Lower lobe of right lung (tissue), 2 donors: ENCODE measurements at regions not wholly inside any gene's neighbourhood (a gene's known extent, or its start where the extent isn't known, plus 50 kb on each side); places are given as distances from the start of the nearest gene placed in this dataset.

Experiments used
- ATAC-seq, 2 donors: fragments of 200-7000 bp; cut with Tn5 transposase; one replicate each; pipeline ENCODE4 v1.9.1; 2020 to 2022; ENCODE audit warnings: mild to moderate bottlenecking in 2 of 2, moderate library complexity in 2 of 2
- DNase-seq: peaks from one replicate; pipeline ENCODE4 v3.0.0-alpha.2; 2020
- H3K27ac ChIP-seq: fragments of 200-600 bp; one replicate; pipeline ENCODE4 v1.8.0; 2022
- H3K27me3 ChIP-seq: fragments of 200-600 bp; one replicate; pipeline ENCODE4 v1.8.0; 2022; ENCODE audit warnings: low read depth
- H3K36me3 ChIP-seq: fragments of 200-600 bp; one replicate; pipeline ENCODE4 v1.8.0; 2022; ENCODE audit warnings: mild to moderate bottlenecking
- H3K4me1 ChIP-seq: fragments of 200-600 bp; one replicate; pipeline ENCODE4 v1.8.0; 2022
- H3K4me3 ChIP-seq: fragments of 200-600 bp; one replicate; pipeline ENCODE4 v1.8.0; 2022; ENCODE audit warnings: mild to moderate bottlenecking
- H3K9me3 ChIP-seq: fragments of 200-600 bp; one replicate; pipeline ENCODE4 v1.8.0; 2022
- intact Hi-C: fragments of 100-400 bp; cut with DNase I; formaldehyde crosslinking; loops from one replicate; pipeline ENCODE4 v1.11.0; 2022
- TF ChIP-seq, protein P1 (sequence below): fragments of 200-600 bp; IDR thresholded peaks from one replicate; pipeline ENCODE4 v1.8.0; 2022; ENCODE audit warnings: antibody characterized with exemption, mild to moderate bottlenecking
- donor health status: DM: no; HTN: yes; CAD: no; lungs with severe emphysema.

DNA sequence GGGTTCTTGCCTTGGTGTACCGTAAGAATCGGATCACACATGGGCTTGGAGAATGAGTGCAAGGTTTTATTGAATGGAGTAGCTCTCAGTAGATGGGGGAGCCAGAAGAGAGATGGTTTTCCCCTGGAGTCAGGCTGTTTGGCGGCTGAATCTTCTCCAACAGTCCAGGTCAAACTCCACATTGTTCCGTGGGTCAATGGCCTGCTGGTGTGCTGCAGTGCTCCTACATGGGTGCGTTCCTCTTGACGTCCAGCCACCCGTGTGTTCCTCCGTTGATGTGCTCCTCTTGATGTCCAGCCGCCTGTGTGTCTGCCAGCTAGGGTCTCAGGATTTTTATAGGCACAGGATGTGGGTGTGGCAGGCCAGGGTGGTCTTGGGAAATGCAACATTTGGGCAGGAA lies 69.3 kb upstream of the AGBL1 start:
- Histone ChIP-seq H3K27me3 (no peaks in the 10 kb centered on the region), H3K4me3 (no peak overlapping the region), H3K4me1 (peaks cover 9% of the 10 kb centered on the region), H3K27ac (no peak overlapping the region), H3K9me3 (no peaks in the 10 kb centered on the region), H3K36me3 (no peaks in the 10 kb centered on the region)
- intact Hi-C loops: no loop called here
- DNase-seq: no peak
- no peak for ATAC-seq
- TF ChIP-seq, protein P1, sequence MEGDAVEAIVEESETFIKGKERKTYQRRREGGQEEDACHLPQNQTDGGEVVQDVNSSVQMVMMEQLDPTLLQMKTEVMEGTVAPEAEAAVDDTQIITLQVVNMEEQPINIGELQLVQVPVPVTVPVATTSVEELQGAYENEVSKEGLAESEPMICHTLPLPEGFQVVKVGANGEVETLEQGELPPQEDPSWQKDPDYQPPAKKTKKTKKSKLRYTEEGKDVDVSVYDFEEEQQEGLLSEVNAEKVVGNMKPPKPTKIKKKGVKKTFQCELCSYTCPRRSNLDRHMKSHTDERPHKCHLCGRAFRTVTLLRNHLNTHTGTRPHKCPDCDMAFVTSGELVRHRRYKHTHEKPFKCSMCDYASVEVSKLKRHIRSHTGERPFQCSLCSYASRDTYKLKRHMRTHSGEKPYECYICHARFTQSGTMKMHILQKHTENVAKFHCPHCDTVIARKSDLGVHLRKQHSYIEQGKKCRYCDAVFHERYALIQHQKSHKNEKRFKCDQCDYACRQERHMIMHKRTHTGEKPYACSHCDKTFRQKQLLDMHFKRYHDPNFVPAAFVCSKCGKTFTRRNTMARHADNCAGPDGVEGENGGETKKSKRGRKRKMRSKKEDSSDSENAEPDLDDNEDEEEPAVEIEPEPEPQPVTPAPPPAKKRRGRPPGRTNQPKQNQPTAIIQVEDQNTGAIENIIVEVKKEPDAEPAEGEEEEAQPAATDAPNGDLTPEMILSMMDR: no peak

DNA sequence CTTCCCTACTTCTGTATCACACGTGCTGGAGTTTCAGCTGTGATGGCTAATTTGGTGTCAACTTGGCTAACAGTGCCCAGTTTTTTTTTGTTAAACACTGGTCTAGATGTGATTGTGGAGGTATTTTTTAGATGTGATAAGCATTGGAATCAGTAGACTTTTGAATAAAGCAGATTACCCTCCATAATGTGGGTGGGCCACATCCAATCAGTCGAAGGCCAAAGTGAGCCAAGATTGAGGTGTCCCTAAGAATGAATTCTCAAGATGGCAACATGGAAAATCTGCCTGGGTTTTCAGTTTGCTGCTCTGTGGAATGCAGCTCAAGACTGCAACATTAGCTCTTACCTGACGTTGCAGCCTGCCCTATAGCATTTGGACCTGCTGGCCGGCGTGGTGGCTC lies 68.8 kb upstream of the AGBL1 start:
- DNase-seq (no peak), ATAC-seq (no peak)
- Histone ChIP-seq H3K27ac (no peak overlapping the region), H3K36me3 (no peaks in the 10 kb centered on the region), H3K4me1 (peaks cover 9% of the 10 kb centered on the region), H3K27me3 (no peaks in the 10 kb centered on the region), H3K4me3 (no peak overlapping the region), H3K9me3 (no peaks in the 10 kb centered on the region)
- TF ChIP-seq, protein P1: no peak
- intact Hi-C loops: no loop called here

DNA sequence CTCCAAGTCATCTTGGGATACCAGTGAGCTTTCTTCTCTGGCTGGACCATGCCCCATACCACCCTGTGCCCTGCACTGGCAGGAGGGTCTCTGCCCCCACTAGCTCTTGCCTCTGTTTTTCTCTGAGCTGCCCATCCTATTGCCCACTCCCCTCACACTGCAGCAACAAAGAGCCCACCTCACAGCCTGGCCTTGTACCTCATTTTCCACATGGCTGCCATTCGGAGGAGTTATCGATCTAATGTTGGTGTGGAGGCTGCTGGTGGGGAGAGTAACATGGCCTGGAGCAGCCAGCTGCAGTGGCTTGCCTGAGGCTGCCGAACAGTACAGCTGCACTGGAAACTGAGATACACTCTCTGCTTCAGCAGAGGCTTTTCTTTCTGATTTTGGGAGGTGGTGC lies 65.7 kb upstream of the AGBL1 start:
- ATAC-seq: no peak
- Histone ChIP-seq H3K36me3 (no peaks in the 10 kb centered on the region), H3K4me3 (no peak overlapping the region), H3K27ac (no peak overlapping the region), H3K27me3 (no peaks in the 10 kb centered on the region), H3K4me1 (peaks cover 9% of the 10 kb centered on the region), H3K9me3 (no peaks in the 10 kb centered on the region)
- TF ChIP-seq, protein P1: no peak
- intact Hi-C loops: no loop called here
- no peak for DNase-seq

- ATAC-seq (no peak), DNase-seq (no peak)
- TF ChIP-seq, protein P1: no peak
- Histone ChIP-seq H3K27me3 (no peaks in the 10 kb centered on the region), H3K4me3 (no peak overlapping the region), H3K9me3 (no peaks in the 10 kb centered on the region), H3K4me1 (peaks cover 9% of the 10 kb centered on the region), H3K36me3 (no peaks in the 10 kb centered on the region), H3K27ac (no peak overlapping the region)
- intact Hi-C loops: no loop called here
These were observed 62.9 kb upstream of the AGBL1 start for GRCh38 chr15:86016750-86017149.

DNA sequence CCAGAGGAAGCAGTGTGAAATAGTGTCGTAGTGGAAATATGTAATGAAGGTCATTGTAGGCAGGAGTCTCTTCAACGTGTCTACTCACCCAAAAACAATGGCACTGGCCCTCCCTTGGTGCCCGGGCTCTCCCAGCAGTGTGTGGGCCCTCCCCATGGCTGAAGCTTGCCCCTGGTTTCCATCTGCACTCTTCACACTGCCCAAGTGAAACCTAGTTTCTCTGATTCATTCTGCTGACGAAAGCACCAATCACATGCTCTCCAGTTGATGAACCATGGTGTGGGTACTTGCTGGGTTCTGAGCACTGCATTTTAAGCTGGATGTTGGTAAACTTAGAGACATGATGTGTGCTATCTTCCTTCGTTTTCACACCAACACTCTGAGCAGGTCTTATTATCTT lies 61.0 kb upstream of the AGBL1 start:
- Histone ChIP-seq H3K4me3 (no peak overlapping the region), H3K9me3 (no peaks in the 10 kb centered on the region), H3K27ac (no peak overlapping the region), H3K27me3 (no peaks in the 10 kb centered on the region), H3K36me3 (no peaks in the 10 kb centered on the region), H3K4me1 (peaks cover 9% of the 10 kb centered on the region)
- TF ChIP-seq, protein P1: no peak
- intact Hi-C loops: no loop called here
- ATAC-seq (no peak), DNase-seq (no peak)
